ENCODE measurements at regions not wholly inside any gene's neighbourhood (a gene's known extent, or its start where the extent isn't known, plus 50 kb on each side); places are given as distances from the start of the nearest gene placed in this dataset.
A peak's percentile ranks its signal among the peaks of the same experiment; 100 is the strongest.

DNA sequence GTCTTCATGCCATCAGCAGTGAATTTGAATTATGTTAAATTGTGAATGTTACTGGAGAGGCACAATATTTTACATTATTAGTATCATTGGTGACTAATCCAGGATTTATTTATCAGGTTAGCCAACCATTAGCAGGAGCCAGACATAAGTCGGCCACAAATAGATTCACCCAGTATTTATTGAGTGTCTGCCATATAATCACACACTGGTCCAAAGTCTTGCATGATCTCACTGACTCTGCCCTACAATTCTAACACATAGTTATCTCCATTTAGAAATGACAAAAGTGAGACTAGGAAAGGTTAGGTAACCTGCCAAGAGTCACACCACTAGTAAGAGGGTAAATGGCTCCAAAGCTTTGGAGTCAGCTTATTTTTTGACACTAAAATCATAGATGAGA lies 179.6 kb downstream of the BLID start:
- Histone ChIP-seq H3K4me1 (no peaks in the 10 kb centered on the region), H3K27ac (no peak overlapping the region), H4K20me1 (no peaks in the 10 kb centered on the region), H3K27me3 (no peaks in the 10 kb centered on the region), H3K9me3 (replicated peaks in 1 of 11) (no peaks in the 10 kb centered on the region), H3K4me3 (no peak overlapping the region), H3K4me2 (no peak overlapping the region), H3K36me3 (no peaks in the 10 kb centered on the region), H3K9ac (no peak overlapping the region)
- no peak for TF ChIP-seq Cebpa-rat (IDR thresholded peaks at IDR 0.05)

DNA sequence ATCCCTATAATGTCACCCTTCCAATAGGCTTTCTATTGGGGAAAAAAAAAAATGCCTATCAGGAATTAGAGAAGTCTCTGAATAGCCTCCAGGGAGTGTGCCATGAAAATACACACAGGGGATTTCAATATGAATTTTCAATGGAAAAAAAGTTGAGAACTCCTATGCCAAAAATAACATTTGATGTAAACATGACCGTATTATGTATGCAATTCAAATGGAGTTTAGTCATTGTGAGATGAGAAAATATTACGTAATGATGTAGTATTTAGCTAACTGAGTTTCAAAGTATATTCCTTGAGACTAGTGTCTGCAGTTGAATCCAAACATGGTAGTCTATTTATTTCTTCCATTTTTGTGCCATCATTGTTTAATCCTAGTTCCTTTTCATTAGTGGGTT lies 182.3 kb downstream of the BLID start:
- Histone ChIP-seq H3K4me3 (no peak overlapping the region), H3K4me2 (no peak overlapping the region), H3K27ac (no peak overlapping the region), H4K20me1 (no peaks in the 10 kb centered on the region), H3K4me1 (peaks cover 0 to 8% (median 0%) of the 10 kb centered on the region in 10 experiments; a peak in 5 of 20 replicates), H3K9me3 (replicated peaks in 1 of 11) (no peaks in the 10 kb centered on the region), H3K27me3 (no peaks in the 10 kb centered on the region), H3K36me3 (no peaks in the 10 kb centered on the region), H3K9ac (no peak overlapping the region)
- TF ChIP-seq Cebpa-rat (IDR thresholded peaks at IDR 0.05) = no peak

DNA sequence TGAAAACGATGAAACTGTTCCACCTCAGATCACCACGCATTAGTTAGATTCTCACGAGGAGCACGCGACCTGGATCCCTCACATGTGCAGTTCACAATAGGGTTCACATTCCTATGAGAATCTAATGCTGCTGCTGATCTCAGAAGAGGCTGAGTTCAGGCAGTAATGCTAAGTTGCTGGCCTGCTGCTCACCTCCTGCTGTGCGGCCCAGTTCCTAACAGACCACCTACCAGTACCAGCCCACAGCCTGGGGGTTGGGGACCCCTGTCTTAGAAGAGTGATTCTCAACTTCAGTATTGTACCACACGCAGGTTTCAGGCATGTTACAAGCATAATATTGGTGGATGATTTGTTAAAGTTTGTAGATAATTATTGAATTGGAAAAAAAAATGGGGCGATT lies 182.7 kb downstream of the BLID start:
- no peak overlapping the region for H3K27ac ChIP-seq

DNA sequence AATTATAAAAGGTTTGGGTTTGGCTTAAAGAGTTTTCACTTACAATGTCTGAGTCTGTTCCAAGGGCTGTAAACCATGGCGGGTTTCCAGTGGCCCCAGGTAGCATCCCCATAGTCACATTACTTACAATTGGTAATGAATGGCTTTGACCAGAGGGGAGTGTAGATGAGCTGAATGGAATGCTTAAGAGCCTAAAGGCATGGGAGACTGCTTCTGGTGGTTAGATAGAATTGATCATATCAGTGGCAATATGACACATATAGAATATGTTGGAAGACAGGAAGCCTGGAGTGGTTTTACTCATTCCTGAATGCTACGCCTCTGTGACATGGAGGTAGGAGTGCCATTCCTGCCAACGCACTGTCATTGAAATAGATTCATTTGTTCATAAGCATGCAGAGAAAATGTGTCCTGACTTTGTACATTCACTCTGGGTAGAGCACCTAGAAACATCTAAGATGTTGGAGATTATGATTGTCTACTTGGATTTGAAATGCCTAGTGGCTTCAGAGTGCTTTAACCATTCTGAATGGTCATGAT lies 183.3 kb downstream of the BLID start:
- no peak for TF ChIP-seq Cebpa-rat (IDR thresholded peaks at IDR 0.05)
- no peaks in the 10 kb centered on the region for H3K27me3 ChIP-seq
- H3K9ac ChIP-seq = no peak overlapping the region
- no peaks in the 10 kb centered on the region for H3K36me3 ChIP-seq
- H3K4me2 ChIP-seq = no peak overlapping the region
- H4K20me1 ChIP-seq = no peaks in the 10 kb centered on the region
- no peak overlapping the region for H3K4me3 ChIP-seq
- peaks cover 0 to 8% (median 0%) of the 10 kb centered on the region in 10 experiments; a peak in 5 of 20 replicates for H3K4me1 ChIP-seq
- no peaks in the 10 kb centered on the region for H3K9me3 ChIP-seq (replicated peaks in 1 of 11)
- no peak overlapping the region for H3K27ac ChIP-seq

More for the DNA sequence above, 182.7 kb downstream of the BLID start:
- Histone ChIP-seq H3K27me3 (no peaks in the 10 kb centered on the region), H3K4me1 (peaks cover 0 to 8% (median 0%) of the 10 kb centered on the region in 10 experiments; a peak in 5 of 20 replicates), H3K9ac (no peak overlapping the region), H3K4me2 (no peak overlapping the region), H3K4me3 (no peak overlapping the region), H3K36me3 (no peaks in the 10 kb centered on the region), H3K9me3 (replicated peaks in 1 of 11) (no peaks in the 10 kb centered on the region), H4K20me1 (no peaks in the 10 kb centered on the region)
- no peak for TF ChIP-seq Cebpa-rat (IDR thresholded peaks at IDR 0.05)

DNA sequence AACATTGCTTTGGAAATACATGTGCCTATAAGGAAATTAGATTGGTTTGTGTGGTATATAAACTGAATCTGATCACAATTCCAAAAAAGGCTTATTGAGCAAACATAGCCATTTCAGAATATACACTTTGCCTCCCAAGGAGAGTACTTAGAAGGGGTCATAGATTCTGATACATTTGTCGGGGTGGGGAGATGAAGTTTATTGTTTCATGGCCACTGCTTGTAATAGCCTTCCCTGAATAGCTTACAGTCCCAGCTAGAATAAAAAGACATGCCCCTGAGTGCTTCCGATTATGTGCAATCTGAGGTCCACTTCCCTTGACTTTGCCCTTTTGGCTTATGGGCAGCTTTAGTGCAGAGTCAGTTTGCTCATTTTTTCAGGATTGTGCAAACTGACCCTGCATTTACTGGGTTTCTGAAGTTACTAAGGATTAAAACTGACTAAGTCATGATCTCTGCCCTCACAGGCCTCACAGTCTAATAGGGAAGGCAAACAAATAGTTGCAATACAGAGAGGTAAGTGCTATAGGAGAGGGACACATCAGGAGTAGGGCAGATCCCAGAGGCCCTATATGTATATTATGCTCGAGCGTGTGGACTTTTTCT lies 184.2 kb downstream of the BLID start:
- Histone ChIP-seq H3K27ac (no peak overlapping the region), H3K27me3 (no peaks in the 10 kb centered on the region), H3K36me3 (no peaks in the 10 kb centered on the region), H3K4me1 (peaks cover 0 to 8% (median 0%) of the 10 kb centered on the region in 10 experiments; a peak in 5 of 20 replicates), H3K9me3 (replicated peaks in 1 of 11) (no peaks in the 10 kb centered on the region), H3K9ac (no peak overlapping the region), H4K20me1 (no peaks in the 10 kb centered on the region), H3K4me3 (no peak overlapping the region), H3K4me2 (no peak overlapping the region)
- no peak for TF ChIP-seq Cebpa-rat (IDR thresholded peaks at IDR 0.05)

DNA sequence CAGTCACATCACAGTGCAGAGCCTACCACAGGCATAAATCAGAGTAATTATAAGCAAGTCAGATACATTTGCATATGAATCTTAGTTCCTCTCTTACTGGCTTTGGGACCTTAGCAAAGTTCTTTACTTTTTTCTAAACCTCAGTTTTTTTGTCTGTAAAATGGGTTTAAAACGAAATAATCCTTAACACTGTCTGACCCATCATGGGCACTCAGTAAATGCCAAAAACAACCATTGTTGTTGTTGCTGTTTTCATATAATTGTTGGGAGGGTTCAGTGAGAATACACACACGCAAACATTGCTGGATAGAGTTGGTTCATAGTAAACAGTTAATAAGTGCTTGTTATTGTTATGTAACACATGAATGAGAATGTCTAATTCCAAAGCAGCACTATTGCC lies 184.9 kb downstream of the BLID start:
- Histone ChIP-seq H3K4me1 (peaks cover 0 to 8% (median 0%) of the 10 kb centered on the region in 10 experiments; a peak in 5 of 20 replicates), H4K20me1 (no peaks in the 10 kb centered on the region), H3K9ac (no peak overlapping the region), H3K27ac (no peak overlapping the region), H3K9me3 (replicated peaks in 1 of 11) (no peaks in the 10 kb centered on the region), H3K27me3 (no peaks in the 10 kb centered on the region), H3K4me2 (no peak overlapping the region), H3K4me3 (no peak overlapping the region), H3K36me3 (no peaks in the 10 kb centered on the region)
- TF ChIP-seq Cebpa-rat (IDR thresholded peaks at IDR 0.05) = no peak

DNA sequence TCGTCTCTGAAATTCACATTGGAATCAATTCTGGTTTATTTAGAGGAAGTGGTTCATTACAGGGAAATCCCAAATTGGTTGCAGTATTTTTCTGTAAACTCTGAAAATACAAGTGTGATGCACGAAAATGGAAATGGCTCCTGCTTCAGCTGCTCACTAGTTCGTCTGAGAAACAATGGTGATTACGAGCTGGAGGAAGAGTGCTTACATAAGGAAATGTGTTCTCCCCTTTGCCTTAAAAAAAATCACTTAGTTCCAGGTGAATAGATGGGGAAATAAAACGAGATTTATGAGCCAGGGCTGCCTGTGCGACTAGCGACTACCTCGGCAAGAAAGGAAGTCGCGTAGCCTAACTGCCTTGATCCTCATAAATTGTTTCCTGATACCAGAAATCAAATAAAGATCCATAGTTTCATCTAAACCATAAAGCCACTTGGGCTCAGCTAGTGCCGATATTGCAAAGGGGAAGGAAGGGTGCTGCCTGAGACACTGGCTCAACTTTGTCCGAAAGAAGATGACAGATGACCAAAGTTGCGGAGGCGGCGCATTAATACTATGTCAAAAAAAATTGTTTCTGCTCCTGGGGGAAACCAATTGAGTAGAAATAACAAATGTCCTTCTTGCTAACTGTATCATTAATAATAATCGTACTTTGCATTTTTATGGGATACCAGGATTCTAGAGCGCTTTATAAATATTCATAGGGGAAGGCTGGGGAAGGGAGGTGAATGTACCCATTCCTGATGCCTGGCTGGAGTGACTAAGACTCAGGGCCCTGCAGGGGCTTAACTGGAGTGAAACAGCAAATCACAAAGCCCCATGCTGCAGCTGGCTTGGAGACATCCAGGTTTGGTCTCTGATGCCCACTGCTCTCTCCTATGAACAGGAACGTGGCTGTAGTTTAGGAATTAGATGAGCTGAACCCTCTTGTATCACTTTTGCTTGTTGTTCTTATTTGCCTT lies 185.7 kb downstream of the BLID start:
- Histone ChIP-seq H3K36me3 (no peaks in the 10 kb centered on the region), H4K20me1 (no peaks in the 10 kb centered on the region), H3K4me1 (peaks cover 0 to 8% (median 0%) of the 10 kb centered on the region in 10 experiments; a peak in 5 of 20 replicates), H3K9ac (no peak overlapping the region), H3K27ac (no peak overlapping the region), H3K27me3 (no peaks in the 10 kb centered on the region), H3K4me2 (peak overlapping the region in 3 of 11 experiments; percentile 33 to 75 (median 73); a peak in 5 of 22 replicates), H3K9me3 (replicated peaks in 1 of 11) (no peaks in the 10 kb centered on the region), H3K4me3 (no peak overlapping the region)
- TF ChIP-seq Cebpa-rat (IDR thresholded peaks at IDR 0.05) = no peak

DNA sequence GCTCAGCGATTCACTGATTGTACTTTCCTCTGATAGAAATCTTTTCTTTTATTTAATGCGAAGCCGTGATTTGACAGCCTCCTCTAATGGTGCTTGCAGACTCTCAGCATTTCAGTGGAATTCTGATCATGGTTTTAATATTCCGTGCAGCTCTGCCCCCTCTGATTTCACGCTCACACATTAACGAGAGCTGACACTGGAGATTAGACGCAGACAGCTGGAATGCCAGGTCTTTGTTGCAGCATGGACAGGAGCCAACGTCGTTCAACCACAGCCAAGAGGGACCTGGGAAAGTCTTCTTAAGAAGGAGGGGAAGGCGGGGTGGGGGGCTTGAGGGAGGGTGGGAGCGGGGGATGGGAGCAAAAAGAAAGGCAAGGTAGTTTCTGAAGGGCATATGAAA lies 186.4 kb downstream of the BLID start:
- H3K9me3 ChIP-seq (replicated peaks in 1 of 11) = no peaks in the 10 kb centered on the region
- H3K4me2 ChIP-seq = 0 out of 22 replicates have a peak overlapping the region, but pooled peaks of 1 of the 11 experiments have one; percentile 21
- H3K4me3 ChIP-seq = no peak overlapping the region
- H3K36me3 ChIP-seq = no peaks in the 10 kb centered on the region
- H3K27me3 ChIP-seq = no peaks in the 10 kb centered on the region
- TF ChIP-seq Cebpa-rat (IDR thresholded peaks at IDR 0.05) = no peak
- no peak overlapping the region for H3K27ac ChIP-seq
- H3K9ac ChIP-seq = no peak overlapping the region
- peaks cover 0 to 8% (median 0%) of the 10 kb centered on the region in 10 experiments; a peak in 5 of 20 replicates for H3K4me1 ChIP-seq
- H4K20me1 ChIP-seq = no peaks in the 10 kb centered on the region

Data from BLaER1 treated with 17β-estradiol and CSF1 and Interleukin-3, amounts not matched to agents 10 nM and 100 nM (cell line).